Coronary artery (tissue), 2 donors: ENCODE measurements at regions not wholly inside any gene's neighbourhood (a gene's known extent, or its start where the extent isn't known, plus 50 kb on each side); places are given as distances from the start of the nearest gene placed in this dataset.
"Not testable (repeated sequence)": the region's sequence is repeated elsewhere in the genome, so short reads cannot be mapped to it uniquely, and the experiment has no call there.

ENCODE experiments used
- DNase-seq: peaks from one replicate; pipeline ENCODE4 v3.0.0-alpha.2; 2017; ENCODE audit warnings: low spot score
- H3K27ac ChIP-seq, 2 donors: fragments of 200-600 bp; sonication (generic); one replicate each; pipeline ENCODE4 v1.5.1; 2016 to 2019
- H3K4me3 ChIP-seq: fragments of 200-600 bp; sonication (generic); 2 replicates; pipeline ENCODE4 v1.5.1; 2016; ENCODE audit warnings: mild to moderate bottlenecking, moderate library complexity
- TF ChIP-seq, protein P1 (sequence below): fragments of 200-600 bp; sonication (generic); IDR thresholded peaks from one replicate; pipeline ENCODE4 v1.5.1; 2019; ENCODE audit warnings: antibody characterized with exemption

DNA sequence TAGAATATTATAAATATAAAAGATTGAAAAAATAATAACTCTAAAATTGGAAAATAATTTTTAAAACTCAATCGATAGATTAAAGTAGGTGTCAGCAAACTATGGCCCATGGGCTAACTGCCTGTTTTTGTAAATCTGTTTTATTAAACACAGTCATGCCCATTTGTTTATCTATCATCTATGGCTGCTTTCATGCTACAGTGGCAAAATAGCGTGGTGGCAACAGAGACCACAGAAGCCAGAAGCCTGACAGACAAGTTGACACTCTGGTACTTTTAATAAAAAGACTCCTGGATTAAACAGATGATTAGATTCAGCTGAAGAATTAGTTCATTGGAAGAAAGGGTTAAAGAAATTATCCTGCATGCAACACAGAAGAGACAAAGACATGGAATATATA lies 400.7 kb upstream of the RORB start:
- no peak overlapping the region for H3K4me3 ChIP-seq
- DNase-seq: no peak
- H3K27ac ChIP-seq: no peak overlapping the region
- TF ChIP-seq, protein P1, sequence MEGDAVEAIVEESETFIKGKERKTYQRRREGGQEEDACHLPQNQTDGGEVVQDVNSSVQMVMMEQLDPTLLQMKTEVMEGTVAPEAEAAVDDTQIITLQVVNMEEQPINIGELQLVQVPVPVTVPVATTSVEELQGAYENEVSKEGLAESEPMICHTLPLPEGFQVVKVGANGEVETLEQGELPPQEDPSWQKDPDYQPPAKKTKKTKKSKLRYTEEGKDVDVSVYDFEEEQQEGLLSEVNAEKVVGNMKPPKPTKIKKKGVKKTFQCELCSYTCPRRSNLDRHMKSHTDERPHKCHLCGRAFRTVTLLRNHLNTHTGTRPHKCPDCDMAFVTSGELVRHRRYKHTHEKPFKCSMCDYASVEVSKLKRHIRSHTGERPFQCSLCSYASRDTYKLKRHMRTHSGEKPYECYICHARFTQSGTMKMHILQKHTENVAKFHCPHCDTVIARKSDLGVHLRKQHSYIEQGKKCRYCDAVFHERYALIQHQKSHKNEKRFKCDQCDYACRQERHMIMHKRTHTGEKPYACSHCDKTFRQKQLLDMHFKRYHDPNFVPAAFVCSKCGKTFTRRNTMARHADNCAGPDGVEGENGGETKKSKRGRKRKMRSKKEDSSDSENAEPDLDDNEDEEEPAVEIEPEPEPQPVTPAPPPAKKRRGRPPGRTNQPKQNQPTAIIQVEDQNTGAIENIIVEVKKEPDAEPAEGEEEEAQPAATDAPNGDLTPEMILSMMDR: no peak

DNA sequence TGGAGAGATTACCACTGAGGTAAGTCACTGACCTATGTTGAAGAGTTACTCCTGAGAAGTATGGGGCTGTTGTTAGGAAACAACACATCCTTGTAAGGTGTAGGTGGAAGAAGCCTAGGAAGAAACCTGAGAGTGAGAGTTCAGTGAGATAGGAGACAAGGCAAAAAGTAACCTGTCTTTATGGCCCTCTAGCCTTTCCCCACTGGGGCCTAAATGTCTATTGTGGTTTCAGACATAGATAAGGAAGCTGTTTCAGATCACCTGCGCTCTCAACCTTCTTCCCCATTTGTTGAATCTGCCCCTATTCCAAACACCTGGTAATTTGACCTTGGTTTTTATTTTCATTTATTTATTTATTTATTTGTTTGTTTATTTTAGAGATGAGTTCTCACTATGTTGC lies 397.1 kb upstream of the RORB start:
- DNase-seq: no peak
- Histone ChIP-seq H3K27ac (no peak overlapping the region), H3K4me3 (no peak overlapping the region)
- TF ChIP-seq, protein P1: no peak

DNA sequence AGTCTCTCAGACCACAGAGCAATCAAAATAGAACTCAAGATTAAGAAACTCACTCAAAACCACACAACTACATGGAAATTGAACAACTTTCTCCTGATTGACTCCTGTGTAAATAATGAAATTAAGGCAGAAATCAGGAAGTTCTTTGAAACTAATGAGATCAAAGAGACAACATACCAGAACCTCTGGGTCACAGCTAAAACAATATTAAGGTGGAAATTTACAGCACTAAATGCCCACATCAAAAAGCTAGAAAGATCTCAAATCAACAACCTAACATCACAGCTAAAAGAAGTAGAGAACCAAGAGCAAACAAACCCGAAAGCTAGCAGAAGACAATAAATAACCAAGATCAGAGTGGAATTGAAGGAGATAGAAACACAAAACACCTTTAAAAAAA lies 395.0 kb upstream of the RORB start:
- not testable (repeated sequence) for H3K27ac ChIP-seq, H3K4me3 ChIP-seq, DNase-seq

DNA sequence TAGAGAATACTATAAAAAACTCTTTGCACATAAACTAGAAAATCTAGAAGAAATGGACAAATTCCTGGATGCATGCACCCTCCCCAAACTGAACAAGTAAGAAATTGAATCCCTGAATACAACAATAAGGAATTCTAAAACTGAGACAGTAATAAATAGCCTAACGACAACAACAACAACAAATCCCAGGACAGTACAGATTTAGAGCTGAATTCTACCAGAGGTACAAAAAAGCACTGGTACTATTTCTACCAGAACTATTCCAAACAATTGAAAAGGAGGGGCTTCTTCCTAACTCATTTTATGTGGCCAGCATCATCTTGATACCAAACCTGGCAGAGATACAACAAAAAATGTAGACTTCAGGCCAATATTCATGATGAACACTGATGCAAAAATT lies 394.4 kb upstream of the RORB start:
- DNase-seq: no peak
- TF ChIP-seq, protein P1: no peak
- H3K4me3 ChIP-seq: no peak overlapping the region
- no peak overlapping the region for H3K27ac ChIP-seq

DNA sequence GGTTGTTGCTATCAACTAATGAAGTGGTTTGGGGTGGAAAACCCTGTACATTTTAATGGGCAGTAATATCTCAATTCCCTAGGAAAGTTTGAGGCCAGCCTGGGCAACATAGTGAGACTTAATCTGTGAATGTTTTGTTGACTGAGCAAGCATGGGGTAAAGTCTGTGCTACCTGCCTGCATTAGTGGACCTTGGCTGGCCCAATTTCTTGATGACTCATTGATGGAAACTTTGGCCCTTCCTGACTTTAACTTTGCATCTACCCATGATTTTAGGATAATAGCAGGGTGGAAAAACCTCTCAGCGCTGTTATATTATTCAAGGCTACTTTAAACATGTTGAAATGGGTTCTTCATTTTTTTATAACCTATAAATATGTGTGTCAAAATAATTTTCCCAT lies 389.4 kb upstream of the RORB start:
- H3K4me3 ChIP-seq: no peak overlapping the region
- TF ChIP-seq, protein P1: no peak
- no peak for DNase-seq
- no peak overlapping the region for H3K27ac ChIP-seq

DNA sequence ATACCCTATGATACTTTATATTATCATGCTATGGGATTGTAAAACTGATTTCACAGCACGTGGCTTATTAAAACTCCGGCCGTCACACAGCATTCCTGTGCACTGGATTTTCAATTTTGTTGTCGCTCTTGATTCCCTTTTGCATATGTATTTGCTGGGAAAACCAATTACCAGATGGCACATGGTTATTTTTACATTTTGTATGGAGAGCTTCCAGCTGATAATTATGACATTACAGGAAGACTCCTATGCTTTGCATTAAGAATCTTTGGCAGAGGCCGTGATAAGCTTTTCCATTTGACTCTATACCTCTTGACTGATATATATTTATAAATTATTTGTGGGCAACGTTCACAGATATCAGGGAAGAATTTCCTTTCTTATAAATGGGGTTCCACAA lies 381.2 kb upstream of the RORB start:
- Histone ChIP-seq H3K27ac (no peak overlapping the region), H3K4me3 (no peak overlapping the region)
- no peak for DNase-seq
- TF ChIP-seq, protein P1: no peak

DNA sequence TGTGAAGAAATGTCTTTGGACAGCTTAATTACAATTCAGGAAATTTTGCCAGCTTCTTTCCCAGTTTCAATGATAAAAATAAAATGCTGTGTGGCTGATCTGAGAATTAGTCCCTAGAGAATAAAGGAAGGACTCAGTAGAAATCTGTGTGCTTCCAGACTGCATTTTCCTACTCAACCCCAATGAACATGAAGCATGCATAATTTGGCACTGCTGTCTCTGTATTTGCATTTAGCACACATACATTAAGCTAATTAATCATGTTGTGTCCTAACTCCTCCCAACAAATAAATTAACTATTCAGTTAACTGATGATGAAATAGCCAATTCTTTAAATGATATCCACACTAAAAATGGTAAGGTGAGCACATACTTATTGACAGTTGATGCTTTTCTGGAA lies 380.0 kb upstream of the RORB start:
- Histone ChIP-seq H3K27ac (no peak overlapping the region), H3K4me3 (no peak overlapping the region)
- DNase-seq: no peak
- TF ChIP-seq, protein P1: no peak

DNA sequence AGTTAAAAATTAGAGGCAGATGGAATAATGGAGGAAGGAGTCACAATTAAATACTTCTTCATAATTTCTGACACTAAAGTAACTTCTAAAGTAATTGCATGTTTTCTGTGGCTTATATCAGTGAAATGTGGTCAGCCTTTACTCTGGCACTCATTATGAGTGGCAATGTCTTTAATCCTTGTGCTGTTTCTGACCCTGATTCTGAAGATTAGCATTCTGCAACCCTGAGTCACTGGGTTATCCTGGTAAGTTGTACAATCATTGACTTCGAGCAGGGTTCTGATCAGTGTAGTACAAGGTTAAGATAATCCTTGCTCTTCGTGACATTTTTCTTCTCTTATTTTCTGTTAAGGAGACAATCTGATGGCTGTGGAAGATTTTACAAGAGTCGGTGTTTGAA lies 379.4 kb upstream of the RORB start:
- no peak overlapping the region for H3K4me3 ChIP-seq
- no peak for DNase-seq
- TF ChIP-seq, protein P1: no peak
- H3K27ac ChIP-seq: no peak overlapping the region
